NB4 (cell line): ENCODE measurements at regions not wholly inside any gene's neighbourhood (a gene's known extent, or its start where the extent isn't known, plus 50 kb on each side); places are given as distances from the start of the nearest gene placed in this dataset.

Source experiments
- DNase-seq: peaks from one replicate; pipeline ENCODE4 v3.0.0; 2010; ENCODE audit warnings: low read depth
- H3K4me3 ChIP-seq: one replicate; pipeline ENCODE4 v1.5.1; 2011; ENCODE audit warnings: mild to moderate bottlenecking, low read depth, low read length, moderate library complexity
- CTCF ChIP-seq: IDR thresholded peaks from one replicate; pipeline ENCODE4 v1.5.1; 2012; ENCODE audit warnings: low read depth, low read length
- MAX ChIP-seq: IDR thresholded peaks from 2 replicates; pipeline ENCODE4 v1.6.1; 2011; ENCODE audit warnings: low read depth, low read length
- MYC ChIP-seq: IDR thresholded peaks from 2 replicates; pipeline ENCODE4 v1.6.1; 2011; ENCODE audit warnings: low read depth, low read length
- POLR2A ChIP-seq: IDR thresholded peaks from 2 replicates; pipeline ENCODE4 v1.6.1; 2011; ENCODE audit warnings: mild to moderate bottlenecking; ENCODE audit not compliant: insufficient read length; ENCODE audit errors: extremely low read depth

- no peak overlapping the region for H3K4me3 ChIP-seq
- DNase-seq: no peak
- TF ChIP-seq CTCF: no peak
- TF ChIP-seq POLR2A: no peak
- no peak for TF ChIP-seq MAX
- no peak for TF ChIP-seq MYC
These were observed 773.6 kb upstream of the B3GALT2 start for GRCh38 chr1:193960040-193960439.

GRCh38 chr1:193957556-193958095 lies 771.2 kb upstream of the B3GALT2 start:
- H3K4me3 ChIP-seq: no peak overlapping the region
- no peak for DNase-seq
- no peak for TF ChIP-seq MAX
- no peak for TF ChIP-seq CTCF
- TF ChIP-seq MYC: no peak

GRCh38 chr1:193952778-193953374 lies 766.5 kb upstream of the B3GALT2 start:
- no peak for TF ChIP-seq CTCF
- no peak for TF ChIP-seq MAX
- TF ChIP-seq POLR2A: no peak
- no peak for TF ChIP-seq MYC
- H3K4me3 ChIP-seq: no peak overlapping the region
- no peak for DNase-seq

GRCh38 chr1:193951984-193952383 lies 765.6 kb upstream of the B3GALT2 start:
- H3K4me3 ChIP-seq: no peak overlapping the region
- TF ChIP-seq MAX (no peak), CTCF (no peak), POLR2A (no peak)
- DNase-seq: no peak

- no peak overlapping the region for H3K4me3 ChIP-seq
- TF ChIP-seq POLR2A (no peak), MAX (no peak), CTCF (no peak), MYC (no peak)
- DNase-seq: no peak
These were observed 758.0 kb upstream of the B3GALT2 start for GRCh38 chr1:193944454-193944853.

GRCh38 chr1:193940176-193940575 lies 753.8 kb upstream of the B3GALT2 start:
- TF ChIP-seq POLR2A: no peak
- TF ChIP-seq MAX: no peak
- TF ChIP-seq MYC: no peak
- no peak for DNase-seq
- no peak overlapping the region for H3K4me3 ChIP-seq
